Smooth muscle cell (in vitro differentiated cells): ENCODE measurements at regions not wholly inside any gene's neighbourhood (a gene's known extent, or its start where the extent isn't known, plus 50 kb on each side); places are given as distances from the start of the nearest gene placed in this dataset.
"Not testable (repeated sequence)": the region's sequence is repeated elsewhere in the genome, so short reads cannot be mapped to it uniquely, and the experiment has no call there.

Source experiments
- DNase-seq: peaks from one replicate; lab custom pipeline; 2025; ENCODE audit not compliant: unreplicated experiment; lab: John Stamatoyannopoulos, UW
- H2AFZ ChIP-seq: fragments of 200-600 bp; sonication (generic); 2 replicates; pipeline ENCODE4 v1.6.0; 2016; ENCODE audit warnings: antibody characterized with exemption, low read depth, mild to moderate bottlenecking
- H3F3A ChIP-seq: fragments of 200-600 bp; sonication (generic); 2 replicates; pipeline ENCODE4 v1.6.0; 2017; ENCODE audit warnings: antibody characterized with exemption, low read depth
- H3K27ac ChIP-seq: fragments of 200-600 bp; sonication (generic); 2 replicates; pipeline ENCODE4 v1.5.1; 2016; ENCODE audit warnings: low read depth, mild to moderate bottlenecking
- H3K27me3 ChIP-seq: fragments of 200-600 bp; sonication (generic); 2 replicates; pipeline ENCODE4 v1.6.1; 2016; ENCODE audit warnings: low read depth, mild to moderate bottlenecking
- H3K36me3 ChIP-seq: fragments of 200-600 bp; sonication (generic); 2 replicates; pipeline ENCODE4 v1.5.1; 2016; ENCODE audit warnings: low read depth
- H3K4me1 ChIP-seq: fragments of 200-600 bp; sonication (generic); 2 replicates; pipeline ENCODE4 v1.5.1; 2016; ENCODE audit warnings: low read depth
- H3K4me2 ChIP-seq: fragments of 200-600 bp; sonication (generic); 2 replicates; pipeline ENCODE4 v1.6.0; 2016; ENCODE audit warnings: mild to moderate bottlenecking
- H3K4me3 ChIP-seq: fragments of 200-600 bp; sonication (generic); 2 replicates; pipeline ENCODE4 v1.5.1; 2016; ENCODE audit warnings: mild to moderate bottlenecking
- H3K79me2 ChIP-seq: fragments of 200-600 bp; sonication (generic); 2 replicates; pipeline ENCODE4 v1.6.0; 2016; ENCODE audit warnings: low read depth, mild to moderate bottlenecking
- H3K9ac ChIP-seq: fragments of 200-600 bp; sonication (generic); 2 replicates; pipeline ENCODE4 v1.6.0; 2016; ENCODE audit warnings: low read depth
- H3K9me3 ChIP-seq: fragments of 200-600 bp; sonication (generic); replicated peaks from 2 replicates; pipeline ENCODE4 v1.5.1; 2016; ENCODE audit warnings: low read depth
- H4K20me1 ChIP-seq: fragments of 200-600 bp; sonication (generic); 2 replicates; pipeline ENCODE4 v1.6.0; 2016; ENCODE audit warnings: low read depth
- CTCF ChIP-seq: fragments of 200-600 bp; sonication (generic); IDR thresholded peaks from 2 replicates; pipeline ENCODE4 v1.5.1; 2017; ENCODE audit warnings: borderline replicate concordance, mild to moderate bottlenecking, antibody characterized with exemption; ENCODE audit not compliant: insufficient read depth, poor library complexity, severe bottlenecking
- WGBS: methylation state at CpG from one replicate; pipeline ENCODE4 v1.1.7; 2016; ENCODE audit warnings: low lambda C conversion rate; 5-methylcytosine and 5-hydroxymethylcytosine counted together

- no peaks in the 10 kb centered on the region for H3K9me3 ChIP-seq
- 47% methylated on average over 1 of the region's 1 CpG for WGBS
- no peak overlapping the region for H3K4me3 ChIP-seq
- H3K4me1 ChIP-seq = no peaks in the 10 kb centered on the region
- H4K20me1 ChIP-seq = no peaks in the 10 kb centered on the region
- no peaks in the 10 kb centered on the region for H3K27me3 ChIP-seq
- no peak for TF ChIP-seq CTCF
- H3K27ac ChIP-seq = no peak overlapping the region
- H3K4me2 ChIP-seq = no peak overlapping the region
- H3K79me2 ChIP-seq = no peaks in the 10 kb centered on the region
- no peak overlapping the region for H3K9ac ChIP-seq
- H3K36me3 ChIP-seq = no peaks in the 10 kb centered on the region
- no peak overlapping the region for H2AFZ ChIP-seq
- no peak for DNase-seq
- no peaks in the 10 kb centered on the region for H3F3A ChIP-seq
Measured at GRCh38 chr14:43525658-43526057, 981.4 kb downstream of the FSCB start.

DNA sequence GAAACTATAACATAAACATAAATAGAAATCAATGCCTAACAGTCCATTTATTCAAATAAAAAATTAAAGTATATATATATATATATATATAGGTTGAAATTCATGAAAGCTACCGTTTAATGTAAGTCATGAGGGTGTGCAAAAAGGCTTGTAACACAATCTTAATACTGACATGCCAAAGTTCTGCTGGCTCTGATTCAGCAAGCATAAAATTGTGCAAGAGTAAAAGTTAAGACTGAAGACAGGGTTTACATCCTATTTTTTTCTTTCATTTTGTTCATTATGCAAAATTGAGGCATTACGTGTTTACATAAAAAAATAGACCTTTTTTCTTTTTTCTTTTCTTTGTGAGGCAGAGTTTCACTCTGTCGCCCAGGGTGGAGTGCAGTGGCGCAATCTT lies 984.2 kb downstream of the FSCB start:
- Histone ChIP-seq H3K27ac (no peak overlapping the region), H3K4me3 (no peak overlapping the region), H3K9me3 (no peaks in the 10 kb centered on the region), H3K36me3 (no peaks in the 10 kb centered on the region), H2AFZ (no peak overlapping the region), H3K27me3 (no peaks in the 10 kb centered on the region), H3F3A (no peaks in the 10 kb centered on the region), H4K20me1 (no peaks in the 10 kb centered on the region), H3K4me2 (no peak overlapping the region), H3K79me2 (no peaks in the 10 kb centered on the region), H3K4me1 (no peaks in the 10 kb centered on the region), H3K9ac (no peak overlapping the region)
- no peak for DNase-seq
- 90% methylated on average over 4 of the region's 4 CpGs for WGBS
- TF ChIP-seq CTCF = no peak

- H3K4me1 ChIP-seq = no peaks in the 10 kb centered on the region
- H3K9ac ChIP-seq = no peak overlapping the region
- H2AFZ ChIP-seq = no peak overlapping the region
- WGBS = 93% methylated on average over 4 of the region's 4 CpGs
- H3K79me2 ChIP-seq = no peaks in the 10 kb centered on the region
- no peaks in the 10 kb centered on the region for H3F3A ChIP-seq
- H3K27ac ChIP-seq = no peak overlapping the region
- no peaks in the 10 kb centered on the region for H3K36me3 ChIP-seq
- H3K27me3 ChIP-seq = no peaks in the 10 kb centered on the region
- no peaks in the 10 kb centered on the region for H4K20me1 ChIP-seq
- H3K4me3 ChIP-seq = no peak overlapping the region
- H3K9me3 ChIP-seq = no peaks in the 10 kb centered on the region
- no peak for DNase-seq
- H3K4me2 ChIP-seq = no peak overlapping the region
- no peak for TF ChIP-seq CTCF
Measured at GRCh38 chr14:43522191-43522590, 984.9 kb downstream of the FSCB start.

- Histone ChIP-seq H3K9ac (no peak overlapping the region), H2AFZ (peak overlapping the region; percentile 16), H3K9me3 (no peaks in the 10 kb centered on the region), H4K20me1 (no peaks in the 10 kb centered on the region), H3K79me2 (no peaks in the 10 kb centered on the region), H3K27ac (no peak overlapping the region), H3K4me3 (no peak overlapping the region), H3K36me3 (no peaks in the 10 kb centered on the region), H3F3A (no peaks in the 10 kb centered on the region), H3K4me2 (no peak overlapping the region), H3K4me1 (no peaks in the 10 kb centered on the region), H3K27me3 (no peaks in the 10 kb centered on the region)
- no peak for DNase-seq
- TF ChIP-seq CTCF = peak; percentile 20
Measured at GRCh38 chr14:43503508-43503907, 1003.6 kb downstream of the FSCB start.

GRCh38 chr14:43492359-43492758 lies 1014.7 kb downstream of the FSCB start:
- H3F3A ChIP-seq = not testable (repeated sequence)
- WGBS = 93% methylated on average over 11 of the region's 13 CpGs

More at GRCh38 chr14:43492359-43492758, 1014.7 kb downstream of the FSCB start:
- not testable (repeated sequence) for H3K36me3 ChIP-seq, H3K9ac ChIP-seq, H3K9me3 ChIP-seq, H3K79me2 ChIP-seq, H4K20me1 ChIP-seq, H3K4me3 ChIP-seq, H3K4me2 ChIP-seq, H2AFZ ChIP-seq, H3K27ac ChIP-seq, DNase-seq, H3K27me3 ChIP-seq, H3K4me1 ChIP-seq
